ENCODE measurements at regions not wholly inside any gene's neighbourhood (a gene's known extent, or its start where the extent isn't known, plus 50 kb on each side); places are given as distances from the start of the nearest gene placed in this dataset.
"Not testable (repeated sequence)": the region's sequence is repeated elsewhere in the genome, so short reads cannot be mapped to it uniquely, and the experiment has no call there.

DNA sequence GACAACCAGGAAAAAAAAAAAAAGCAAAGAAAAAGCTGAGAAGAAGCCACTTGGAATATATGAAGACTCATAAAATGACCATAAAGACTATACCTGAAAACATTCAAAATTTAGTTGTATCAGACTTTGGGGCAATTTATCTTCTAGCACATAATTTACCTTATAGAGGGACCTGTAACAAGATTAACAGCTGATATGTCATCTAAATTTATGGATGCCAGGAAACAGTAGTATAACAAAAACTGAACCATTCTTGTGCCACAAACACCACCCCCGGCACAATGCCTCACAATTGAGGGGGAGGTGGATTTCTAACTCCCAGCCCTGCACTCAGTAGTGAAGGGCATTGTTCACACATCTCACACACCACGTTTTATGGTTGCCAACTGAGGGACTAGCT, 1352.0 kb downstream of the BRINP3 start:
- Histone ChIP-seq H3K27ac (no peak overlapping the region), H3K4me3 (no peak overlapping the region), H3K4me1 (no peaks in the 10 kb centered on the region), H3K27me3 (no peaks in the 10 kb centered on the region), H3K36me3 (no peaks in the 10 kb centered on the region), H3K9me3 (replicated peaks) (no peaks in the 10 kb centered on the region)
- DNase-seq = no peak

- H3K9me3 ChIP-seq (replicated peaks) = no peaks in the 10 kb centered on the region
- H3K36me3 ChIP-seq = no peaks in the 10 kb centered on the region
- DNase-seq = no peak
- no peaks in the 10 kb centered on the region for H3K4me1 ChIP-seq
- H3K4me3 ChIP-seq = no peak overlapping the region
- no peaks in the 10 kb centered on the region for H3K27me3 ChIP-seq
- H3K27ac ChIP-seq = no peak overlapping the region
These were observed 1346.1 kb downstream of the BRINP3 start for GRCh38 chr1:189131576-189131975.

- DNase-seq; H3K27me3 ChIP-seq; H3K36me3 ChIP-seq; H3K4me1 ChIP-seq; H3K9me3 ChIP-seq (replicated peaks); H3K4me3 ChIP-seq; H3K27ac ChIP-seq: not testable (repeated sequence)
These were observed 1337.9 kb downstream of the BRINP3 start for GRCh38 chr1:189139748-189140147.

DNA sequence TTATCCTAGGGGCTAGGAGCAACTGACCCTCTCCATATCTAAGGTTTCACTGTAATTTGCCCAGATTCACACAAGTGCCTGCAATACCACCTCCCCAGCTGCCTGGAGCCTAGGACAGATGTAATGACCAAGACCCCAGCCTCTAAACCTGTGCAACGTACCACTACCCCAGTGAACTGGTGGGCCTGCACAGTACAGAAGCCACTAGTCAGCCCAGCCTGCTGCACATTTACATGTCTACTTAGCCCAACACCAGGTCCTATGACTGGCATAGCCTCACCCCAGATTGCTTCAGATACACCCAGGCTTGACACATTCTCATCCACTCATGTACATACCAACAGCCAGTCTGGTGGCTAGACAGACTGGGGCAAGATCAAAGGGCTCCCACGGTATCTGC, 1336.6 kb downstream of the BRINP3 start:
- no peak overlapping the region for H3K27ac ChIP-seq
- no peaks in the 10 kb centered on the region for H3K36me3 ChIP-seq

GRCh38 chr1:189149547-189150375, 1327.9 kb downstream of the BRINP3 start:
- DNase-seq = peak; percentile 23 to 41
- no peaks in the 10 kb centered on the region for H3K4me1 ChIP-seq
- H3K9me3 ChIP-seq (replicated peaks) = no peaks in the 10 kb centered on the region
- no peaks in the 10 kb centered on the region for H3K27me3 ChIP-seq
- no peaks in the 10 kb centered on the region for H3K36me3 ChIP-seq
- H3K27ac ChIP-seq = no peak overlapping the region
- H3K4me3 ChIP-seq = no peak overlapping the region

More for the DNA sequence above, 1336.6 kb downstream of the BRINP3 start:
- no peak overlapping the region for H3K4me3 ChIP-seq
- no peaks in the 10 kb centered on the region for H3K9me3 ChIP-seq (replicated peaks)
- no peak for DNase-seq
- no peaks in the 10 kb centered on the region for H3K4me1 ChIP-seq
- H3K27me3 ChIP-seq = no peaks in the 10 kb centered on the region

DNA sequence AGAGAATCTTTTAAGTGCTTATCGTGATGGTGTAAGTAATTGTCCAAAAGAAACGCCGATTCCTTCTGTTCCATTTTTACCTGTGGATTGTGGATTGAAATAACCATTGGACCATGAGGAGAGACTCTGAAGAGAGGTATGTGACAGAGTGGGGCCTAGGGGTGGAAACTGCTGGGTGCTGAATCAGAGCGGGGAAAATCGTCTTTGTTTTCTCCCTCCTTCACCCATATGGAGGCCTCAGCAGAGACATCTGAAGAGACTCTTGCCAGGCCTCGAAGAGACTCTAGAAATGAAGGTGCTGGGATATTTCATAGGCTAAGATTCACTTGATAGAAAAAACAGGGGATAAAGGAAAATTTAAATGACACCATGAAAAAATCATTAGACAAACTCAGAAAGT, 1327.0 kb downstream of the BRINP3 start:
- no peak for DNase-seq
- no peak overlapping the region for H3K27ac ChIP-seq

DNA sequence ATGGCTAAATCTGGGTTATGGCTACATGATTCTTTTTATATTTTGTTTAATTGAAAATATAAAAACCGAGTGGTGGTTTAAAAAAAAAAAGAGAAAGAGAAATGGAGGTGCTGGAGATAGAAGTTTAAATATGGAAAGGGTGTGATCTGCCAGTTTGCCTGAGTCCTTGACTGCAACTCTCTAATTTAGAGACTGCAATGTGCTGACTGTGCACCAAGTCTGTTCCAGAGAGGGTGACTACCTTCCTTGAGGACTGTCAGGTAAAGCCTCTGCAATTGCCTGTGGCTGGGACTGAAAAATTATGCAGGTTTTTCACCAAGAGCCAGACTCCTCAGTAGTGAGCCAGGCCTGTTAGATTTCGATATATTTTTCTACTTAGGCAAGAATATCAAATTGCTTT, 1326.3 kb downstream of the BRINP3 start:
- DNase-seq = no peak
- no peak overlapping the region for H3K4me3 ChIP-seq
- no peaks in the 10 kb centered on the region for H3K9me3 ChIP-seq (replicated peaks)
- no peak overlapping the region for H3K27ac ChIP-seq
- no peaks in the 10 kb centered on the region for H3K27me3 ChIP-seq
- no peaks in the 10 kb centered on the region for H3K4me1 ChIP-seq
- no peaks in the 10 kb centered on the region for H3K36me3 ChIP-seq

More for the DNA sequence above, 1327.0 kb downstream of the BRINP3 start:
- Histone ChIP-seq H3K4me1 (no peaks in the 10 kb centered on the region), H3K9me3 (replicated peaks) (no peaks in the 10 kb centered on the region), H3K36me3 (no peaks in the 10 kb centered on the region), H3K27me3 (no peaks in the 10 kb centered on the region), H3K4me3 (no peak overlapping the region)

- H3K4me3 ChIP-seq = no peak overlapping the region
- no peak for DNase-seq
- no peaks in the 10 kb centered on the region for H3K9me3 ChIP-seq (replicated peaks)
- H3K36me3 ChIP-seq = no peaks in the 10 kb centered on the region
- H3K27ac ChIP-seq = no peak overlapping the region
- no peaks in the 10 kb centered on the region for H3K4me1 ChIP-seq
- no peaks in the 10 kb centered on the region for H3K27me3 ChIP-seq
These were observed 1325.0 kb downstream of the BRINP3 start for GRCh38 chr1:189152685-189153084.

GRCh38 chr1:189158155-189158554, 1319.5 kb downstream of the BRINP3 start:
- H3K27ac ChIP-seq = no peak overlapping the region
- no peak overlapping the region for H3K4me3 ChIP-seq
- no peaks in the 10 kb centered on the region for H3K4me1 ChIP-seq
- no peaks in the 10 kb centered on the region for H3K27me3 ChIP-seq
- no peaks in the 10 kb centered on the region for H3K36me3 ChIP-seq
- no peaks in the 10 kb centered on the region for H3K9me3 ChIP-seq (replicated peaks)
- no peak for DNase-seq

- no peaks in the 10 kb centered on the region for H3K36me3 ChIP-seq
- H3K27me3 ChIP-seq = no peaks in the 10 kb centered on the region
- no peak for DNase-seq
- H3K27ac ChIP-seq = no peak overlapping the region
- H3K4me3 ChIP-seq = no peak overlapping the region
- no peaks in the 10 kb centered on the region for H3K9me3 ChIP-seq (replicated peaks)
- H3K4me1 ChIP-seq = no peaks in the 10 kb centered on the region
These were observed 1301.8 kb downstream of the BRINP3 start for GRCh38 chr1:189175889-189176288.

- Histone ChIP-seq H3K27ac (no peak overlapping the region), H3K27me3 (no peaks in the 10 kb centered on the region), H3K9me3 (replicated peaks) (no peaks in the 10 kb centered on the region), H3K4me3 (no peak overlapping the region), H3K36me3 (no peaks in the 10 kb centered on the region), H3K4me1 (no peaks in the 10 kb centered on the region)
- no peak for DNase-seq
These were observed 1297.6 kb downstream of the BRINP3 start for GRCh38 chr1:189180057-189180456.

- DNase-seq = peak in 1 of 2 experiments; percentile 1
- H3K4me1 ChIP-seq = no peaks in the 10 kb centered on the region
- no peak overlapping the region for H3K27ac ChIP-seq
- no peak overlapping the region for H3K4me3 ChIP-seq
- no peaks in the 10 kb centered on the region for H3K36me3 ChIP-seq
- H3K9me3 ChIP-seq (replicated peaks) = no peaks in the 10 kb centered on the region
- H3K27me3 ChIP-seq = no peaks in the 10 kb centered on the region
These were observed 1292.6 kb downstream of the BRINP3 start for GRCh38 chr1:189185097-189185496.

GRCh38 chr1:189192741-189193520, 1284.7 kb downstream of the BRINP3 start:
- Histone ChIP-seq H3K4me1 (no peaks in the 10 kb centered on the region), H3K27me3 (no peaks in the 10 kb centered on the region), H3K27ac (no peak overlapping the region), H3K36me3 (no peaks in the 10 kb centered on the region), H3K9me3 (replicated peaks) (no peaks in the 10 kb centered on the region), H3K4me3 (no peak overlapping the region)
- no peak for DNase-seq

GRCh38 chr1:189205863-189206262, 1271.8 kb downstream of the BRINP3 start:
- no peak overlapping the region for H3K4me3 ChIP-seq
- H3K9me3 ChIP-seq (replicated peaks) = no peaks in the 10 kb centered on the region
- no peaks in the 10 kb centered on the region for H3K36me3 ChIP-seq
- no peak overlapping the region for H3K27ac ChIP-seq
- no peak for DNase-seq
- no peaks in the 10 kb centered on the region for H3K27me3 ChIP-seq
- H3K4me1 ChIP-seq = no peaks in the 10 kb centered on the region

DNA sequence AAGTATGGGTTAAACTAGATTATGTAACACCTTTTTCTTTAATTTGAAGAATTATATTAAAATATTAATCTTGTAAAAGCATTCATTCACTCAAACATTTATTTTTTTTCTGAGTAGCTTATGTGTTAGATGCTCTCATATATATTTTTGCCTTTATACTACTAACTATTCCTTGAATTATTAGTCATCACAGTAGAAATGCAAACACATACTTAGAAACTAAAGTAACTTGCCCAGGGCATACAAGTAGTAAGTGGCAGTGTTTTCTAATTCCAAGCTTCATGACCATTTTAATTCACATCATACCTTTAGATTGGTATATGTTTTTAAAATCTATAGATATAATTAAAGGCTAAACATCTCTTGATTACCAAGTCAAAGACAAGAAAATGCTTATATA, 1271.0 kb downstream of the BRINP3 start:
- H3K36me3 ChIP-seq = no peaks in the 10 kb centered on the region
- DNase-seq = no peak

More for the DNA sequence above, 1271.0 kb downstream of the BRINP3 start:
- H3K9me3 ChIP-seq (replicated peaks) = no peaks in the 10 kb centered on the region
- H3K4me1 ChIP-seq = no peaks in the 10 kb centered on the region
- no peak overlapping the region for H3K27ac ChIP-seq
- H3K27me3 ChIP-seq = no peaks in the 10 kb centered on the region
- no peak overlapping the region for H3K4me3 ChIP-seq
